Astrocyte of the cerebellum (primary cell): ENCODE measurements at regions not wholly inside any gene's neighbourhood (a gene's known extent, or its start where the extent isn't known, plus 50 kb on each side); places are given as distances from the start of the nearest gene placed in this dataset.

ENCODE experiments used
- DNase-seq: peaks from one replicate; pipeline ENCODE4 v3.0.0-alpha.2; 2011; ENCODE audit warnings: low read depth
- H3K4me3 ChIP-seq: 2 replicates; pipeline ENCODE4 v1.5.1; 2011; ENCODE audit warnings: mild to moderate bottlenecking, low read depth, low read length, moderate library complexity
- in situ Hi-C: cut with HindIII; loops from 2 replicates; pipeline ENCODE4 v1.10.0; 2017; ENCODE audit warnings: low sequenced_read_pairs
- TF ChIP-seq, protein P1 (sequence below): IDR thresholded peaks from 2 replicates; pipeline ENCODE4 v1.5.1; 2012; ENCODE audit warnings: low read length, low read depth, moderate library complexity, mild to moderate bottlenecking; ENCODE audit errors: missing control alignments

DNA sequence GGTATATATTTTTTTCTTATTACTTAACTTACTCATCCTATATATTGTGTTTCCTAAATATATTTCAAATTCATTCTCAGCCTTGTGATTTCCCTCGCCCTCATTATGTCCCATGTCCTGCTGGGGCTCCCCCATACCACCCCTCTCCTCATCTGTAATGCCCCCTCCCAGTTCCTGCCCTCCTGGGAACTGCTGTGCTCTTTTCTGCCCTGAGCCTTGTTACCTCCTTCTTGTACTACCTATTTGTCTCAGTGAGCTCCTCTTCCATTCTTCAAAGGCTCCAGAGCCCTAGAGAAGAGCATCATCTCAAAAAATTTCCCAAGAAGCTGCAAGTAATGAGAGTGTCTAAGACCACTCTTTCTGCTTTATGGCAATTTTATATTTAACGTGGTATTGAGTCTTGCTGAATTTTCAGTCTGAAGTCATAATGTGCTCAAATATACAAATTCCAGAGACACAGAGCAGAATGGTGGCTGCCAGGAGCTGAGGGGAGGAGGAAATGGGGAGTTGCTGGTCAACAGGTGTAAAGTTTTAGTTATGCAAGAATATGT is 66.5 kb upstream of the TOP3B start:
- no peak for DNase-seq
- TF ChIP-seq, protein P1, sequence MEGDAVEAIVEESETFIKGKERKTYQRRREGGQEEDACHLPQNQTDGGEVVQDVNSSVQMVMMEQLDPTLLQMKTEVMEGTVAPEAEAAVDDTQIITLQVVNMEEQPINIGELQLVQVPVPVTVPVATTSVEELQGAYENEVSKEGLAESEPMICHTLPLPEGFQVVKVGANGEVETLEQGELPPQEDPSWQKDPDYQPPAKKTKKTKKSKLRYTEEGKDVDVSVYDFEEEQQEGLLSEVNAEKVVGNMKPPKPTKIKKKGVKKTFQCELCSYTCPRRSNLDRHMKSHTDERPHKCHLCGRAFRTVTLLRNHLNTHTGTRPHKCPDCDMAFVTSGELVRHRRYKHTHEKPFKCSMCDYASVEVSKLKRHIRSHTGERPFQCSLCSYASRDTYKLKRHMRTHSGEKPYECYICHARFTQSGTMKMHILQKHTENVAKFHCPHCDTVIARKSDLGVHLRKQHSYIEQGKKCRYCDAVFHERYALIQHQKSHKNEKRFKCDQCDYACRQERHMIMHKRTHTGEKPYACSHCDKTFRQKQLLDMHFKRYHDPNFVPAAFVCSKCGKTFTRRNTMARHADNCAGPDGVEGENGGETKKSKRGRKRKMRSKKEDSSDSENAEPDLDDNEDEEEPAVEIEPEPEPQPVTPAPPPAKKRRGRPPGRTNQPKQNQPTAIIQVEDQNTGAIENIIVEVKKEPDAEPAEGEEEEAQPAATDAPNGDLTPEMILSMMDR, result no peak
- H3K4me3 ChIP-seq, result no peak overlapping the region
- in situ Hi-C loops, result loop anchor here (25.0 kb wide), 1 partner anchor 112 kb away; no protein-coding TSS in a partner anchor

DNA sequence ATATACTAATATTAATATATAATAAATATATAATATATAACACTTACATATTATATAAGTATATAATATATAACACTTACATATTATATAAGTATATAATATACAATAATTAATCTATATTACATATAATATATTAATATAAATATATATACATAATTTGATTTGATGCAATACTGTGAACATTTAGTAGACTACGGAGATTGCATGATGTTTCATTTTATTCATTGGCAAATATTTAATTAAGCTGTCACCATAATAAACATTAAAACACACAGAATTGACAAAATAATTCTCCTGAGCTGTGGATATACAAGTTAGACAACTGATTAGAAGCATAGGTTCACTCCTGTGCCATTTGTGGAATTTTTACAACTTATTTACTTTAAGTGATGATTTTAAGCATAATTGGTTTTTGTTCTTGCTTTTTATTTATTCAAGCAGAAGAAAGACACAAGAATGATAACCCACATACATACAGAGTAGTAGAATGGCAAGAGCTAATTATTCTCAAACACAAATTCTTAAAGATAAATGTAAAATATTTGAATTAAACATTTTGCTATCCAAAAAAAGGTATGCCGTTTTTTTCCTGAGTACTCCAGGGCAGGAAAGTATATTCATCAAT is 65.8 kb upstream of the TOP3B start:
- H3K4me3 ChIP-seq, result no peak overlapping the region
- TF ChIP-seq, protein P1, result no peak
- in situ Hi-C loops, result loop anchor here (25.0 kb wide), 1 partner anchor 111 kb away; no protein-coding TSS in a partner anchor
- no peak for DNase-seq

DNA sequence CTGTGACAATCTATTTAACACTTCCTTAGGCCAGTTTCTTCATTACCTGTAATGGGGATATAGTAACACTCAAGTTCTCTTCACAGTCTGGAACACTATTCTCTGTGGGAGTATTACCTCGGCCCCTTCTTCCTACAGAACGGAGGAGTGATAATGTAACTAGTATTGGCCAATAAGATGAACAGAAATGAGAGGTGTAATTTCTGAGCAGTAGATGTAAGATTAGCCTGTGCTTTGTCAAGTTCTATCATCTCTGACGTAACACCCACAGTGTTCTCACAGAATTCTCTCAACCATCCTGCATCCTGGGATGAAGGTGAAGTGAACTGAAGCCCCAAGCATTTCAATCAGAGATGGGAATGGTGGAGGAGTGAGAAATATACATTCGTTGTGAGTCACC is 65.2 kb upstream of the TOP3B start:
- H3K4me3 ChIP-seq, result no peak overlapping the region
- no peak for DNase-seq
- TF ChIP-seq, protein P1, result no peak
- in situ Hi-C loops, result loop anchor here (25.0 kb wide), 1 partner anchor 110 kb away; no protein-coding TSS in a partner anchor

DNA sequence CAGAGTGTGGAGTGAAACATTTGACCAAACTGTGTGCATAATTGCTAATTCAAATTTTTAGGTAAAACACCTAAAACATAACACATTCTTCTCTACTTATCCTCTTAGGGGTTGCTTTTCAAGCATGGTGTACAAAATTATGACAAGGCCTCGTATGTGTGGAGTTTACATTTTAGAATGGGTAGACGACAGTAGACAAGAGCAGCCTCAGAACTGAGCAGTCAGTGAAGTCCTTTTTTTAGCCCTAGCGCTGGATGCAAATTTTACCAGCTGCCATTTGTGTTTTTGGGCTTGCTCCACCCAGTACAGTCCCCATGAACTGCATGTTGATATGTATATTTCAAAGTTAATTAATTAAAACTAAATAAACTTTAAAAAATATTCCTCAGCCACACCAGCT is 64.7 kb upstream of the TOP3B start:
- TF ChIP-seq, protein P1, result no peak
- no peak for DNase-seq
- in situ Hi-C loops, result loop anchor here (25.0 kb wide), 1 partner anchor 110 kb away; no protein-coding TSS in a partner anchor
- no peak overlapping the region for H3K4me3 ChIP-seq

DNA sequence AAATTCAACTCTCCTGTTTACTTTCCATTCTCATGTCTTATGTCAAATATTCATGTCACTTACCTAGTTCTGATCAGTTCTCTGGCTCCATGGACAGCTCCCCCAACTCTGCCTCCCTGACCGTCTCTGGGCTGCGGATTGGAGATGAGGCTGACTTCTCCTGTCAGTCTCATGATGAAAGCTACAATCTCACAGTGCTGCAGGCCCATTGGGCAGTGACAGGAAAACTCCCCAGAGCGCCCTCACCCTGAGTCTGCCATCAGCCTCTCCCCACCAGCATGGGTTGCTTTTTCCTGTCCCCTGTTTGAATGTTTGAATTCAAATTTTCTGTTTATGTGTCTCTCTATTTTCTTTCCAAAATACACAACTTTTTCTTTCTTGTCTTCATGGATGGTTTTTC is 63.8 kb upstream of the TOP3B start:
- in situ Hi-C loops, result loop anchor here (25.0 kb wide), 1 partner anchor 109 kb away; no protein-coding TSS in a partner anchor
- DNase-seq, result no peak
- TF ChIP-seq, protein P1, result no peak
- H3K4me3 ChIP-seq, result no peak overlapping the region

DNA sequence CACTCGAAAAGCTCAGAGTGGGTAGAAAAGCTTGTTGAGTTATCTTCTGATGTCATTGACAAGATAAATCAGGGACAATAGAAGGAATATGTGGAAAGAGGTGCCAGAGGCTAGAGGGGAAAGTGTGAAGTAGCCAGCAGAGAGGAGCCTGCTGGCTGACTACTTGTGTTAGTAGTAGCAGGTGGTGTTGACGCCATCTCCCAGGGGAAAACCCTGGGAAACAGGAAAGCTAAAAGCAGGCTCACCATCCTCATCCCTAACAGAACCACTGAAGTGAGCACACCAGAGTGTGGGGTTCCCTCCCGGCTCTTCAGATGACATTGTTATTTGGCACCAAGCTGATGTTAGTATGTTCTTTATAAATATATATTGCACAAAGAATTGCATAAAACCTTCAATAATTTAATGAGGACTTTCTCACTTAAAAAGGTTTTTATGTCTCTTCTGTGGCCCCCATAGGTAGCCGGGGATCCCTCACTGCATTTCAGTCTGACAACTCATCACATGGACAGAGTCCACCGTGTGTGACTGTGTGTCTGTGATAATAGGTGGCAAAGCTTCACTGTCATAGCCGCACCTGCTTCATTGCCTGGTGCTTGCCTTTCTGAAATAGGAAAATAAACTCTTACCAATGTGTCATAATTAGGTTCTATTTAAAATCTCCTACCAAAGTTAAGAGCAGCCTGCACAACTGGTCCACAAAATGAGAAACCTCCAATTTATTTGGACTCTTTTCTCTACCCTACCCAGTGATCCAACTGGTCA is 63.2 kb upstream of the TOP3B start:
- no peak for DNase-seq
- no peak overlapping the region for H3K4me3 ChIP-seq
- in situ Hi-C loops, result loop anchor here (25.0 kb wide), 1 partner anchor 108 kb away; no protein-coding TSS in a partner anchor
- TF ChIP-seq, protein P1, result no peak
